ACC112 (cell line): ENCODE measurements at regions not wholly inside any gene's neighbourhood (a gene's known extent, or its start where the extent isn't known, plus 50 kb on each side); places are given as distances from the start of the nearest gene placed in this dataset.

Experiments
- H2AFZ ChIP-seq: fragments of 200-600 bp; sonication (generic); one replicate; pipeline ENCODE4 v1.6.0; 2017; ENCODE audit warnings: antibody characterized with exemption, low read length; ENCODE audit not compliant: unreplicated experiment
- H3K27ac ChIP-seq: fragments of 200-600 bp; sonication (generic); 2 replicates; pipeline ENCODE4 v1.5.1; 2014; ENCODE audit warnings: low read depth, mild to moderate bottlenecking, antibody characterized with exemption, low read length, moderate library complexity
- H3K27me3 ChIP-seq: fragments of 200-600 bp; sonication (generic); 2 replicates; pipeline ENCODE4 v1.6.1; 2014; ENCODE audit warnings: mild to moderate bottlenecking, antibody characterized with exemption, low read length, moderate library complexity, mixed read lengths; ENCODE audit not compliant: insufficient read depth
- H3K36me3 ChIP-seq: fragments of 200-600 bp; sonication (generic); 2 replicates; pipeline ENCODE4 v1.6.1; 2016; ENCODE audit warnings: mild to moderate bottlenecking, antibody characterized with exemption, low read length, moderate library complexity, mixed read lengths; ENCODE audit not compliant: insufficient read depth
- H3K4me1 ChIP-seq: fragments of 200-600 bp; sonication (generic); one replicate; pipeline ENCODE4 v1.6.1; 2016; ENCODE audit warnings: low read length, mixed read lengths; ENCODE audit not compliant: insufficient read depth, unreplicated experiment, control insufficient read depth
- H3K4me3 ChIP-seq: fragments of 200-600 bp; sonication (generic); 2 replicates; pipeline ENCODE4 v1.5.1; 2014; ENCODE audit warnings: mild to moderate bottlenecking, low read depth, low read length
- H3K79me2 ChIP-seq: fragments of 200-600 bp; sonication (generic); one replicate; pipeline ENCODE4 v1.6.0; 2016; ENCODE audit warnings: low read length; ENCODE audit not compliant: control insufficient read depth, unreplicated experiment, insufficient read depth

DNA sequence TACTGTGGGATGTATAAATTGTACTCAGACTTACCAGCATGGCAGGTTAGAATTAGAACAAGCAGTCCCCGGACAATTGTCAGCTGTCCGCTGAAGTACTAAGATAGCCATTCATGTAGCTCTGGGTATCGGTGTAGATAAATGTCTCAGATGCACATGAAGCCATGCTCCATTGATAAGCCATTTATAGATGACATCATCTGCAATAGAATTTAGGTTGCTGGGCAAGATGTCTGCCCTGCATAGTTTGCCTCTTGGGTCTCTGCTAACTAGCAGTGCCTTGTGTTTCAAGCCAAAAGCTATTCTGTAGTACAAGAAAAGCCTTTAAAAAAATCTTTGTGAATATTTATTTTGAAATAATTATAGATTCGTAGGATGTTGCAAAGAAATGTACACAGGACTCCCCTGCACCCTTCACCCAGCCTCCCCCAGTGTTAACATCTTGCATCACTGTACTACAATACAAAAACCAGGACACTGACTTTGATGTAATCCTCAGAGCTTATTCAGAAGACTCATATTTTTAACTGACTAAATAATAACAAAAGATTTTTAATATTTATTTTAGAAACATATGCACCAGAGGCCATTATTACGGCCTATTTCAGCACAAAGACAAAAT lies 220.6 kb upstream of the THRB start:
- no peak overlapping the region for H3K4me3 ChIP-seq
- peaks cover 12% of the 10 kb centered on the region for H3K27me3 ChIP-seq
- no peak overlapping the region for H3K27ac ChIP-seq
- H2AFZ ChIP-seq: no peak overlapping the region
- H3K36me3 ChIP-seq: no peaks in the 10 kb centered on the region
- H3K79me2 ChIP-seq: no peaks in the 10 kb centered on the region
- H3K4me1 ChIP-seq: no peaks in the 10 kb centered on the region

DNA sequence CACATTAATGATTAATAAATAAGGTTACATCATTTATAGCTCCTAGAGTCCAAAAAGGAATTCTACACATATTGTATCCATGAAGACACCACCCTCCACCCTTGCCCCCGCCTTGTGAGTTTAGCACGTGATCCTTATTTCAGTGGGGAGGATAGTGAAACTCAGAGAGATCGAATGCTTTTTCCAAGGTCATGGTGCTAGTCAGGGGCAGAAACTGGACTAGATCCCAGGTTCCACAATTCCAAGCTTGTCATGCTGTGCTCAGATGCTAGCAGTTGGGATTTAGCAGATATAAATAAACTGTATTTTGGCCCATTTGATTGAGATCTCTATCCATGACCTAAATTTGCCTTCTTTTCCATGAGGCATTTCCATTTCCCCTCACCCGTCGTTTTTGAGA lies 227.4 kb upstream of the THRB start:
- H3K27ac ChIP-seq: no peak overlapping the region
- H2AFZ ChIP-seq: no peak overlapping the region
- H3K4me3 ChIP-seq: no peak overlapping the region
- no peaks in the 10 kb centered on the region for H3K4me1 ChIP-seq
- H3K36me3 ChIP-seq: no peaks in the 10 kb centered on the region
- H3K79me2 ChIP-seq: no peaks in the 10 kb centered on the region
- peaks cover 31% of the 10 kb centered on the region for H3K27me3 ChIP-seq

DNA sequence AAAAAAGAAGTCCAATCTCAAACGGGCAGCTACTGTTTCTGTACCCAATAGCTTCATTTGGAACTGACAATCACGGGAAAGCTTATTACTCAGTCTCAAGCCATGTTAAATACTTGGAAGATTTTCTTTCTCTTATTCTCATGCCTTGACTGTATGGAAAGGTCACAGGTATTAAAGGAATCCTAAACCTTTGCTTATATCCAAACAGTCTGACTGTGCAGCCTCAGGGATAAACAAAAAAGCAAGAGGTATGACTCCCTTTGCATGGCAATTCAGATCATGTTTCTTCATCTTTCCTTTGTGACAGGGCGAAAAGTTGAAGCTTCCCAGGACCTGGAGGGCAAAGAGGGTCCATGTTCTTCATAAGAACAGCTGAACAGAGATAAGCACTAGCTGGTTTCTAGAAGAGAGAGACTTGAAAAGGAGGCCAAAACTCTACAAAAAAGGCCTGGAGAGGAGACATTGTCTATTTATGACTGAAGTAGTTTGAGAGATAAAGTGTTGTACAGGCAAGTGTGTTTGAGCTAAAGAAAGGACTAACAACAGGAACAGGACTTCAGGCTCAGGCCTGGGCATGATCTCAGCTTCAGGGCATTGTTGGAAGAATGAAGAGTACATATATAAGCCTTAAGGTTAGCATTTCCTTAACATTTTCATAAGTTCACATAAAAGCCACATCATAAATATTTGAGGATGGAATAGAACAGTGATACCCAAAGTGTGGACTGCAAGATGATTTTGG lies 231.0 kb upstream of the THRB start:
- Histone ChIP-seq H2AFZ (no peak overlapping the region), H3K27me3 (peaks cover 34% of the 10 kb centered on the region), H3K4me1 (no peaks in the 10 kb centered on the region), H3K4me3 (no peak overlapping the region), H3K79me2 (no peaks in the 10 kb centered on the region), H3K36me3 (no peaks in the 10 kb centered on the region), H3K27ac (no peak overlapping the region)

DNA sequence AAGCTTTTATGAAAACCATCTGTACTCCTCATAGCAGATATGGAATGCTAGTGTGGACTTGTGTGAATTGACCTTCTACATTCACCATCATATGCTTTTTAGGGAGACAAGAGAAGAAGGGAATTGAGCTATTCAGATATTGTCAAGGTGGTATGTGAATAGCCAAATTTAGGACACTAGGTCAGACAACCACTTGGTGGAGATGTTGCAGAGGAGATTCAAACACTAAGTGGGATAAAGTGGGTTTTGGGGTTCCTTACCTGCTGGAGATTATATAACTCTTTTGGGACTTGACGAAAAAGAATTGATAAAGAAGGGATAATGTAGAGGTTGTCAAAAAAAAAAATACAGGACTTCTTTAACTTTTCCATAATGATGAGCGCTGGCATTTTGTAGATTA lies 231.8 kb upstream of the THRB start:
- H3K27me3 ChIP-seq: peaks cover 39% of the 10 kb centered on the region; the same call in 1 of the 2 replicates
- no peak overlapping the region for H3K27ac ChIP-seq
- no peaks in the 10 kb centered on the region for H3K4me1 ChIP-seq
- H3K36me3 ChIP-seq: no peaks in the 10 kb centered on the region
- H3K79me2 ChIP-seq: no peaks in the 10 kb centered on the region
- no peak overlapping the region for H2AFZ ChIP-seq
- no peak overlapping the region for H3K4me3 ChIP-seq

DNA sequence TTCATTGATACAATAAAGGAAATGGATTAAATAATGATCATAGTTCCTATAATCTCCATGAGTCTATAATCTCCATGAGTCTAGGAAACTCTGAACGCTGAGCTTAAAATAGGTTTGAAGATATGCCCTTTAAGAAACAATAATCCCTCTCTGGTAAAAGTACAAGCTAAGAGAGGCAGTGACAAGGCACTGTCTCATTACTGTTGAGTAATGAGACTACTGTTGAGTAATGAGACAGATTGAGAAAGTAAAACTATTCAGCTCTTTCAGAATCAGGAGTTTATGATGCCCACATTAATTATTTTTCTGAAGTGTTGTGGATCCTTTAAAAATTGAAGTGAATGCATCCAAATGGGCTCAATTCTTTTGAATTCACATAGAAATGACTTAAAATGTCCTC lies 235.5 kb upstream of the THRB start:
- peaks cover 27% of the 10 kb centered on the region; the same call in 1 of the 2 replicates for H3K27me3 ChIP-seq
- H3K79me2 ChIP-seq: no peaks in the 10 kb centered on the region
- no peak overlapping the region for H3K27ac ChIP-seq
- no peak overlapping the region for H3K4me3 ChIP-seq
- no peak overlapping the region for H2AFZ ChIP-seq
- no peaks in the 10 kb centered on the region for H3K36me3 ChIP-seq
- no peaks in the 10 kb centered on the region for H3K4me1 ChIP-seq

DNA sequence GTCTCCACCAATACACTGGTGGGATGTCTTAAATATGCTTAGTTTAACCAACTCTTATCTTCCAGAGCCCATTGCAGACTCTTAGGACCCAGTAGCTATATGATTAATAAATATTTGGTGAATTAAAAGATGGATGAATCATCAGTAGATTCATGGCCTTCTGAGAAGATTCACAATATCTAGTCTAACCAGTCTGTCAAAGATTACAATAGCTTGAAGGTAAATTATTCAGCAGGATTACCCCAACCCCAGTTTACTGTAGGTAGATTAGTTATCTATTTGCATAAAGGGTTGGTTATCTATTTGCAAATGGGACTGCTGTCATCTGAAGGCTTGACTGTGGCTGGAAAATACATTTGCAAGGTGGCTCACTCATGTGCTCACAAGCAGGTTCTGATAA lies 239.4 kb upstream of the THRB start:
- no peaks in the 10 kb centered on the region for H3K79me2 ChIP-seq

DNA sequence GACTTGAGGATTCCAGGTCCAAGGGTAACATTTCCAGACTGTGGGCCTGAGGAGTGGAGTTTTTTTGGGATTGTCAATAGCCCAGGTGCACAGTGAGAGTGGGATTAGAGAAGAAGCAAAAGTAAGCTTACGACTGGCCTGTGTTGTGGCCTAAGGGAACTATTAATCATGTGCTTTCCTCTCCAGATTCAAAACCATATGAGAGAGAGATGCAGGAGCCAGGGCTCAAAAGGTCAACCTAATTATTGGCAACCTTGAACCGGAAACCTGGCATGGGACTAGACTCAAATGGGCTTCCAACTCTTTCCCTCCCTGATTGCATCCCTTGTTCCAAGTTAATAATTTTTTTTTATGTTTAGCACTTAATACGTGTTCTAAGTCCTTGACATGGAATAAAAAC lies 242.1 kb upstream of the THRB start:
- Histone ChIP-seq H2AFZ (no peak overlapping the region), H3K27ac (no peak overlapping the region), H3K4me1 (no peaks in the 10 kb centered on the region), H3K4me3 (no peak overlapping the region), H3K36me3 (no peaks in the 10 kb centered on the region), H3K27me3 (peaks cover 6% of the 10 kb centered on the region; the same call in 1 of the 2 replicates), H3K79me2 (no peaks in the 10 kb centered on the region)

More for the DNA sequence above, 239.4 kb upstream of the THRB start:
- Histone ChIP-seq H3K27me3 (peaks cover 8% of the 10 kb centered on the region; the same call in 1 of the 2 replicates), H3K27ac (no peak overlapping the region), H2AFZ (no peak overlapping the region), H3K36me3 (no peaks in the 10 kb centered on the region), H3K4me1 (no peaks in the 10 kb centered on the region), H3K4me3 (no peak overlapping the region)

DNA sequence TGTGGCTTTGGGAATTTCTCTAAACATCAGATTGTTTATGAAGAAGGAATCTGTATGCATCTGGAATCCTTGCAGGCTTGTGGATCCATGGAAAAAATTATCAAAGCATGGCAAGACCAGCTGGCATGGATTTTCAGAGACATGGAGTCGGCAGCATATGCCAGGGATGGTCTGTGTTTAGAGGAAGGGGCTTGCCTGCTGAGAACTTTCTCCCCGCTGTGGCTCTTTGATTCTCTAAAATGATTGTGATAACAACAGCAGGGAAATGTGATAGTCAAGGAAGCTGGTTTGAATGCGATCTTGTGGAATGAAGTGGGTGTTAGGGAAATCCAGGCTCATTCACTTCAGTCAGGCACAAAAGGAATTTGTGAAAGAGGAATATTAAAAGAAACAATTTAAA lies 245.7 kb upstream of the THRB start:
- no peak overlapping the region for H2AFZ ChIP-seq
- H3K4me1 ChIP-seq: no peaks in the 10 kb centered on the region
- H3K27me3 ChIP-seq: peaks cover 17% of the 10 kb centered on the region; the same call in 1 of the 2 replicates
- H3K27ac ChIP-seq: no peak overlapping the region
- no peaks in the 10 kb centered on the region for H3K36me3 ChIP-seq
- no peaks in the 10 kb centered on the region for H3K79me2 ChIP-seq
- H3K4me3 ChIP-seq: no peak overlapping the region

DNA sequence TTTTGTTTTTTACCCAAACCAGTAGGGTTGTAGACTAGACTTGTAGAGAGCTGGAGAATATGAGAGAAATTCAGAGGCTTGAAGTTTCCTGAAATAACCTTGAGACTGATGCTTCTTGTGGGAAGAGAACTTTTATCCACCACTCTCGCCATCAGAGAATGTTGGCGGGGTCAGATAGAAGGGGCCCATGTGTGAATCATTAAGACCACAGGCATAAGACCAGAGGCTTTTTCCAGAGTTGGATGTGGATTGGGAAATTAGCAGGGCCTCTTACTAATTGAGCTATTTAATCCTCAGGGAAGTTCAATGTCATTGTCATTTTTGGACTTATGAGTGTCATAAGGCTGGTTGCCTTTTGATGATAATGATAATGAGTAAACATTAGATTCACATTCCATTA lies 246.9 kb upstream of the THRB start:
- H2AFZ ChIP-seq: no peak overlapping the region
- H3K27ac ChIP-seq: no peak overlapping the region
- H3K4me3 ChIP-seq: no peak overlapping the region
- H3K79me2 ChIP-seq: no peaks in the 10 kb centered on the region
- H3K4me1 ChIP-seq: no peaks in the 10 kb centered on the region
- H3K36me3 ChIP-seq: no peaks in the 10 kb centered on the region
- H3K27me3 ChIP-seq: peaks cover 20% of the 10 kb centered on the region; the same call in 1 of the 2 replicates

DNA sequence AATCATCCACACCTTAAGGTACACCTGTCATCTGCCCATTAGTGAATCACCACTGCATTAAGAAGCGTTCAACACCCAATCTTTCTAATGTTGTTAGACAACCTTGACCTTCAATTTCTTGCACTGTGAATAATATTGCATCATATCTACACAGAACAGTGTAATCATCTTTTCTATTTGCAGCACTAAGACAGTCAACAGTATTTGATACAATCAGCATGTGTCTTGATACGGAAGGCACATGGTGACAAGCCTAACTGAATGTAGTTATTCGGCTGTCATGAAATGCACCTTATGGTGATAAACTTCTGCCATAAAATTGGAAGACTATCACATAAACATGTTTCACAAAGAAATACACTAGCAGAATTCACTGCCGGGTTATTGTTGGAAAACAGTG lies 253.9 kb upstream of the THRB start:
- Histone ChIP-seq H3K4me1 (no peaks in the 10 kb centered on the region), H3K4me3 (no peak overlapping the region), H2AFZ (no peak overlapping the region), H3K27ac (no peak overlapping the region), H3K27me3 (peaks cover 69% of the 10 kb centered on the region), H3K36me3 (no peaks in the 10 kb centered on the region), H3K79me2 (no peaks in the 10 kb centered on the region)

DNA sequence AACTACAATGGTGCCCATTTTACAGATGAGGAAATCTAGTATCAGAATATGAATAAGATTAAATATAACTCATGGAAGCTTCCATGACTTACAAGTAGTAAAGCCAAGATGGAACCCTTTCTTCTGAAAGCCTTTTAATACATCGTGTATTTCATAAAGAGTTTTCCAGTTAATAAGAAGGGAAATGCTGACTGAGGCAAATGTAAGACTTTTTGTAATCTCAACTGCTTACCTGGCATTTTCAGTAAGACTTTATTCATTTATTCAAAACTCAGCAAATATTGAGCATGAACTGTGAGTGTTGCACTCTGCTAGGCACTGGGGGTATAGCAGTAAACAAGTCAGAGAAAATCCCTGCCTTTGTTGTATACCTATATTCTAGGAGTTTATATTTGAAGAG lies 256.4 kb upstream of the THRB start:
- Histone ChIP-seq H3K4me3 (no peak overlapping the region), H3K79me2 (no peaks in the 10 kb centered on the region), H3K27me3 (peaks cover 73% of the 10 kb centered on the region), H2AFZ (no peak overlapping the region), H3K36me3 (no peaks in the 10 kb centered on the region), H3K27ac (no peak overlapping the region), H3K4me1 (no peaks in the 10 kb centered on the region)
